NCI-H2227 treated with DMSO at 0.1 percent for 48 hours (cell line): ENCODE measurements at regions not wholly inside any gene's neighbourhood (a gene's known extent, or its start where the extent isn't known, plus 50 kb on each side); places are given as distances from the start of the nearest gene placed in this dataset.

Experiments used
- DNase-seq: peaks from one replicate; lab custom pipeline; 2025; lab: John Stamatoyannopoulos, UW

DNA sequence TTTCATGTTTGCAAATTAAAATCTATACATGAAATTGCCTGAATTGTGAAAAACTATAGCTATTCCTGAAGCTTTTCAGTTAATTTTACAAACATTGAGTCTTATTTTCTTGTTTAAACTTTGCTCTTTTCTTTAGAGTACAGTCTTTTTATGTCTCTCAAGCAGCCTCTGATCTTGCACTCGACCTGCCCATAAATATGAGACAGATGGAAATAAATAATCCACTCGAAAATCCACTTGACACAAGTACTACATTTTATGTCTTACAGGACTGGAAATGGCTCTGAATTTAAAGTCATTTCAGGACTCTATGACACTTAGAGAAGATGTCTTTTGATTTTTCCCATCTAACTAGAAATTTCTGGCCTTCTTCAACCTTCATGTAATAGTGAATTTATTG, 283.8 kb downstream of the USP25 start:
- no peak for DNase-seq

DNA sequence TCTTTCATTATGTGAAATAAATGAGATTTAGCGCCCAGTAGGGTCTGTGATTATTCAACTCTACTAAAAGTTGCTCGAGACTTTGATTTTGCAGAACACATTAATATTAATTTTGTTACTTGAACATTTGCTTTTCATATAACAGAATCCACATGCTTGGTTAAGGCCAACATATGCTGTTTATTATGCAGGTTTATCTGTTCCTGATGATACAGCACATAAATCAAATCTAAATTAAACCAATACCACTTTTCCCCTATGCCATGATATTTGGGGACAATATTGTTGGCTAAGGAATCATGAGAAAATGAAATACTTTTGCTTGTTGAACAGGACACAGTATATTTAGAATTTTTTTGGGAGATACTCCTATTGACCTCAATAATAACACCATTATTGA, 291.1 kb downstream of the USP25 start:
- no peak for DNase-seq

DNA sequence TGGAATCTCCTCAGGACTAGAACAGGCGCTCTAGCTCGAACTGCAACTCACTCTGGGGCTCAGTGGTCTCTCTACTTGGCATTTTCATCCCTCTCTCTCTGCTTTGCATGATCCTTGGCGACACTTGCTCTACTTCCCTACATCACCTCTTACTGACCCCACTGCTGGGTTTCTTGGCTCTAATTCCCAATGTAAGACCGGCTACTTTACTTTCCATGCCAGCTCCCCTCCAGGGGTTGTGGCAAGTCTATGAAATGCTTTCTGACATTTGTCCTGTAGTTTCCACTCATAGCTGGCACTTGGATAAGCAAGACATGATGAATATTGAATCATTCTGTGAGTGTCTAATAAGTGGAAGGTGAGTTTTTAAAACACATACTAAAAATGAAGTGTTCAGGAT, 292.3 kb downstream of the USP25 start:
- no peak for DNase-seq

DNA sequence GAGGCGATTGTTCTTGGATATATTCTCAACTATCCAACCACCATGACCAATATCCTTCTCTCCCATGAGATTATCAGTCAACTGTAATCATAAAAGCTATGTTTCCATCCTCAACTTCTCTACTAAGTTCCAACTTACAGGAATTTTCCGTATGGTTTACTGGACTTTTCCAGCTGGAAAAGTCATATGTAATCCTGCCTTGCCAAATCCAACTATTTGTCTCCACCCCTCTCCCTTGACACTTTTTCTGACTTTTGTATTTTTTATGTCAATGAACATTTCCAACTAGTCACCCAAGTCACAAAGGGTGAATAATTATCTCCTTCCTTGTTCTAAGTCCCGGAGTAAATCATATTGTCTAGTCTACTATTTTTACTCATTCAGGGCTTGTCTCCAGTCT, 293.1 kb downstream of the USP25 start:
- DNase-seq = no peak

DNA sequence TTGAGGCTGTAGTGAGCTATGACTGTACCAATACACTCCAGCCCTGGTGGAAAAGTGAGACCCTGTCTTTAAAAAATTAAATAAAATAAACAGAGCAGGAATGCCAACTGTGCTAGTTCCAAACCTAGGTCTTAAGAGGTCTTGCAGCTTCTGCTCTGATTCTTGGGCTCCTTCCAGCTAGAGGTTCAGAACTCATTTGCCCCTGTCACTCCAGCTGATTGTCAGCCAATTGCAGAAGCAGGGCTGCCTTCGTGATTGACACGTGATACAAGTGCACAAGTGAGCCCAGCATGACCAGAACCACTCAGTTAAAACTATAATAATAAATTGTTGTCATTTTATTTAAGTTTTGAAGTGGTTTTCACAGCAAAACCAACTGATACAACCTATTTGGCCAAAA, 298.4 kb downstream of the USP25 start:
- no peak for DNase-seq

DNA sequence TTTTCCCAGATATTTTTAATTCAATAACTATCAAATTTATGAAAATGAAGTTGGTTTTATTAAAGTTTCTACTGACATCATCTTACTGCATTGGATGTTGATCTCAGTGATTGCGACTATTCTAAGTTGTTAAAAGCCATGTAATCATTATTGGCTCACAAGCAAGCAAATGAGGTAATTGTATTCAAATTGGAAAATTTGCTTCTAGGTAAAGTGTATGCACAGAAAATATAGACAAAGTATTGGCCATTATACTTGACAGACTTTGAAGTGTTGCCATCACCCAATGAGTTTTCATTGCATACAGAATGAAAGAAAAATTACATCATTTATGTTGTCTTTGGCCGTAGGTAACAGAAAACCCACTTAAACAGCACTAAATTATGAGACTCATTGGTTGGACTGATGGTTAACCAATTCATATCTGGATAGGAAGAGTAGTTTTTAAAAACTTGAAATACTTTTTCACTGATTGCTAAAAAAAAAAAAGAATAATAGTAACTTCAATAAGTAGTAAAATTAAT, 299.2 kb downstream of the USP25 start:
- no peak for DNase-seq

DNA sequence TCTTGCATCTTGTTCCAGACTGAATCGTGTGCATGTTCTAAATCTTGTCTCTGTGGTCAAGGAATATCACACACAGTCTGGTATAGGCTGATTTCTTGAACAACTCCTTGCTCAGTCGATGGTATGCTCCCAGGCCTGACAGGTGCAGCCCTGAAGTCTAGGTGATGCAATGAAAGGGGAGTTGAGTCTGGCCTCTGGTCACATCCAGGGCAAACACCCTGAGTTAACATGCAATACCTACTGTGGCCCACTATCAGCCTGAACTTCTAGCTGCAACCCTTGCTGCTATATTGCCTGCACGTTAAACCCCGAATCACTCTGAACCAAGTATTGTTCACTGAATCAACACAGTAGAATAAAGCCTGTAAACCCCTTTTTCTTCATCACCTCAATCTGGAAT, 303.4 kb downstream of the USP25 start:
- no peak for DNase-seq

DNA sequence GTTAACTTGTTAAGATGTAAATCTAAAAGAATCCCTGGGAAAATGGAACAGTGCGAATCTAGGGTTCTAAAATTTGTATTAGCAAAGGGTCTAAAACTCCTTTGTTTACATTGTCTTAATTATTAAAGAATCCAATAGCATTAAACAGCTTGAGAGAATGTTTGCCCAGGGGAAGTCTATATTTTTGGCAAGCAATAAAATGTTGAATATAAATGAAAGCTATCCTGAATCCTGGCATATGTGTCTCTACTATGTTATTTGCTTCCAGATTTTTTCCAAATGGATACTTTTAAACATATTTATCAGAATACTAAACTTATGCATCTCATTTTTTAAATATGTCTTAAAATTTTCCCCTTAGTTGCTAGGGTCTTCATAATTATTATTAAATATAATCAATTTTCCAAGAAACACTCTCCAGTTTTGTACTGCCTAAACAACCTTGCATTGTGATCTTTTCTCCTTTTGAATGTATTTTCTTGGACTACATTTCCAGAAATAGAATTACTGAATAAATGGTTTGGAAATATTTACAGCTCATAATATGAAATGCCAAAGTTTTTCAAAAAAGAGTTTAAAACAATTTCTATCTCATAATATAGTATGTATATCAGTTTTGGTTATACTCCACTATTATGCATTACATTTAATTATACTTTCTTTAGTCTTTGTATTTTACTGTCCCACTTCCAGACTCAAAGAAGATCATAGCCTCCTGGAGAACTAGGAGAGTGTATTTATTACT, 304.8 kb downstream of the USP25 start:
- DNase-seq = no peak

DNA sequence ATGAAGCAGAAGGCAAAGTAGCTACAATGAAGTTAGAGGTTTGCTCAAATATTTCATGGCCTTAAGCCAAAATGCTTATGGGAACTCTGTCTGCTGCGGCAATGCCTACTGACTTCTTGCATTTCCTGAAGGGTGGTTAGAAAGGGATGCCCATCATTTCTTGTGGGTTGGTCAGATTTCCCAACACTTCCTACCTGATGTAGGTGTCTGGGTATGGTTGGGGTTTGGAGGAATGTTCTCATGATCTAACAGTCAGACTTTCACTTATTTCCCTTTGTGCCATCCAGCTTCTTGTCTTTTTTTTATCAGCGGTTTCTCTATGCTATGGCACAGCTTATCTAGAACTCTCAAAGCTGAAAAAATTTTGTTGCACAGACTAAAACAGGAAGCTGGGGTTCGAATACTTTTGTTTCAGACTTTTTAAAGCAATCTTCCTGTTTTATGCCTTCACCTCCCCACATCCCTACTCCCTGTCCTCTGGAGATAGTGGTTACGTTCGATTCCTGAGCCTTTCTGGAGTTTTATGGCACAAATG, 307.7 kb downstream of the USP25 start:
- DNase-seq = no peak

DNA sequence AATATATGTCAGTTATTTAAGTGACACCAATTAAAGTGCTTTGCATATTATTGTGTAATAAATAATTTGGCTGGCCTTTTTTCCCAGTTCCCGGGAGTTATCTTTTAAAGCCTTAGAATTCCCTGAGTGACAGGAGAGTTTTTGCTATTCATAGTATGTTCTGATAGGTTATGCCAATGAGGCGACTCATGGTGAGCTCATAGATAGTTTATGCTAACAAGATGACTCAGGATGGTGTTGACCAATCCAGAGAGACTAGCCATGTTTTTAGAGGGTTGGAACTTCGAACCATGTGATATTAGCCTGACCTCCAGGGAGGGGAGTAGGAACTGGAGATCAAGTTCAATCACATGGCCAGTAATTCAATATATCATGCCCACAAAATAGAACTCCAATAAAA, 310.8 kb downstream of the USP25 start:
- DNase-seq = no peak

DNA sequence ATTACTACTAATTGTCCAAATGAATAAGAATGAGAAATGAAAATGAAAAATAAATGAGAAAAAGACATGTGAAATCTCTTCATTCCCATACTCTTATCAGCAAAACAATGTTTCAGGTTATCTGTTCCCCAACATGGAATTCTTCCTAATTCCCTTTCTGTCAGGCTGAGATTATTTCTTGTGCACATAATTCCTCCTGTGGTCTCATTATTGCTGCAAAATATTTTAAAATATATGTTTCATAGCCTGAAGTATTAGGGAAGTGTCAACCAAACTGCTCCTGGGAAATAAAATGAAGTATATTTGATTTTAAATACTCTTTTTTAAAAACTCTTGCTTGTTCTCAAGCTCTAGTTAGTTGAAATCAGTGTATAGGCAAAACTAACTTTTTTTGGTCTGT, 314.9 kb downstream of the USP25 start:
- no peak for DNase-seq

DNA sequence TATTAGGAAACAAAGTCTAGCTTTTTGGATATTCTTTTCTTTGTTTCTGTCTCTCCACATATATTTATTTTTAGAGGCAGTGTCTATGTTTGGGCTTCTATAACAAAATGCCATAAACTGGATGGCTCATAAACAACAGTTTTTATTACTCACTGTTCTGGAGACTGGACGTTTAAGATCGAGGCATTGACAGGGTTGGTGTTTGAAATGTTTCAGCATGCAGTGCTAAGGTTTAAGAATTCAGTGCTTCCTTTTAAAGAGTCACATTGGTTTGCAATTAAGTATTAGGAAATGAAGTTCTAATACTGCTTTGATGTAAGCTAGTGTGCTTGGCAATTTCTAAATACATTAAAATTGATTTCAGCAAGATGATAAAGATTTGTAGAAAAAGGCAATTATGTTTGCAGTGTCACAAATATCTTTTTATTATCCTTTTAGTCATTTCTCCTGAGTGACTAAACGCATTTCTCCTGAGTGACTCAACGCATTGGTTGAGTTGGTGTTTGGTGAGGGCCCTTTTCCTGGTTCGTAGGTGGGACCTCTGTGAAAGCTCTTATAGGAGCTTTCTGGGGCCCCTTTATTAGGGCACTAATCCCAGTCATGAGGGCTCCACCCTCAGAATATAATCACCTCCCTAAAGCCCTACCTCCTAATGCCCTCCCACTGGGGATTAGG, 317.0 kb downstream of the USP25 start:
- DNase-seq = no peak

DNA sequence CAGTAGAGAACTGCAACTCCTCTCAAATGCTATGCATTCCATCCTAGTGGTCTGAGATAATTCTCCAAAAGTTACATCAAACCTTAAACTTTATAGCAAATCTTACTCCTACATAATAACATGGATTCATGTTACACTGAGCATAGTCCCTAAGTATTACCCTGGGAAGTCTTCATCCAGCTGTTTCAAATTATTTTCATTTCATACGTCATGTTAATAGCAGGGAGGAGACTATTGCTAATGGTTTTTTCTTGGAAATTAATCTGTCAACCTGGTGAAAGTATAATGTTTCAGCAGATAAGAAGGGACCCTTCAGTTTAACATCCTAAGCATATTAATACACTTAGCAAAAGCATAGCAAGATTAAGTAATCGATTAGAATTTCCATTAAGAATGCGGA, 318.1 kb downstream of the USP25 start:
- no peak for DNase-seq

DNA sequence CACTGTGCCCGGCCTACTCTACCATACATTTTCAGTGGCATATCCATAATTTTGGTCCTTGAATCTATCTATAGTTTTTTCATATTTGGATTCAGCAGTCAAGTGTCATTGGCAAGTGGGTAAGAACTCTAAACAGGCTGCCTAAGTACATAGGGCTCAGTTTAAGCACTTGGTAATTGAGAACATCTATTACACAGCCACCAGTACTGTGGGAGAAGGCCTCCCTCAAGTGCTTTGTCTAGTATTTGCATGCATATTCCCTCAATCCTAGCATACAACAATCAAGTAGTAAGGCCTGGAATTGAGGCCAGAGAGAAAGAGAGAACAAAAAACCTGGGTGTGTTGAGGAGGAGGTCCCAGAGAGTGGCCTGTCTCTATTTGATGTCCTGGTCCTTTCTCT, 325.2 kb downstream of the USP25 start:
- no peak for DNase-seq

DNA sequence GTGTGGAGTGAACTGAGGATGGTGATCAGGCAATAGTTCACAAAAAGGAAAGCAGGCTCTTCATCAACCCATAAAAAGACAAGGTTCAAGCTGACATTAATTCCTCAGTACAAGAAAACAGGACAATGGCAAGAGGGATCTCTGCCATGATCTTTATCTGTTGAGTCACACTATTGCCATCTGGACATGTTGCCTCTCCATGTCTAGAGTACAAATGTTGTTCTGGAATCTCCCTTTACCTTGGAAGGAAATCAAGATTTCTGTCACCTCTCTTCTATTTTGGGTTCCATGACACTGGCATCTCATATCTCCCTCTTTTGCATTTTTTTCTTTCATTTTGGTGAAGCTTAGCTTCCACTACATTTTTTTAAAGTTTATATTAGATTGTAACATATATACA, 329.1 kb downstream of the USP25 start:
- DNase-seq = no peak

DNA sequence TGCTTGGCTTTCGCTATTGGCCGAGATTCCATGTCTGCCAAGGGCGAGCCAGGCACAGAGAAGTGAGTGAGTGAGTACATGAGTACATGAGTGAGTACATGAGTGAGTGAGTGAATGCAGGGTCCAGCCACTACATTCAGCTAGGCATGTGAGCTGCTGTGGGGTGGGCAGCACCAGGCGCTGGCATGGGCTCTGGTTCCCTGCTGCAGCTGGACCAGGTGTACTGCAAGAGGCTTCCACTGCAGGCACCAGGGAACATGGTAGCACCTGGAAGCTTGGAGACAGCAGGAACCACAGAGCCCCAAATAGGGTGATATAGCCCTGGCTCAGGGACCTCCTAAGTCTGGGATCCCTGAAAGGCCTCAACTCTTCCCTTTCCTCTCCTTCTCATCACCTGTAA, 330.2 kb downstream of the USP25 start:
- no peak for DNase-seq

DNA sequence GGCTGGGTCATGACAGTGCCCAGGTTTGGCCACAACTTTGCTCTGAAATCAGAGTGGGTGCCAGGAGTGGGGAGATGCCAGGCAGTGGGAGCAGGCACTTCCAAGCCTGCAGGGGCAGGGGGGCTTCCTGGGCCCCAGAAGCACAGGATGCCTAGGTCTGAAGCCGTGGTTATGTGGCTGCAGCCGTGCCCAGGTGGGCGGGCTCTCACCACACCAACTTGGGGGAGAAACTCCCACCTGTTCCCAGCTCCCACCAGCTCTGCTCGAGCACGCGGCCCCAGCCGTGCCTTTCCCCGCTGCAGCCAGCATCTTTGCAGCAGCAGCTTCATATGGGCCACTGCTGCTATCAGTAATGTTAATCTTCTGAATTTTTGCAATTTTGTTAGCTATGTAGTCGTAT, 331.4 kb downstream of the USP25 start:
- DNase-seq = no peak

DNA sequence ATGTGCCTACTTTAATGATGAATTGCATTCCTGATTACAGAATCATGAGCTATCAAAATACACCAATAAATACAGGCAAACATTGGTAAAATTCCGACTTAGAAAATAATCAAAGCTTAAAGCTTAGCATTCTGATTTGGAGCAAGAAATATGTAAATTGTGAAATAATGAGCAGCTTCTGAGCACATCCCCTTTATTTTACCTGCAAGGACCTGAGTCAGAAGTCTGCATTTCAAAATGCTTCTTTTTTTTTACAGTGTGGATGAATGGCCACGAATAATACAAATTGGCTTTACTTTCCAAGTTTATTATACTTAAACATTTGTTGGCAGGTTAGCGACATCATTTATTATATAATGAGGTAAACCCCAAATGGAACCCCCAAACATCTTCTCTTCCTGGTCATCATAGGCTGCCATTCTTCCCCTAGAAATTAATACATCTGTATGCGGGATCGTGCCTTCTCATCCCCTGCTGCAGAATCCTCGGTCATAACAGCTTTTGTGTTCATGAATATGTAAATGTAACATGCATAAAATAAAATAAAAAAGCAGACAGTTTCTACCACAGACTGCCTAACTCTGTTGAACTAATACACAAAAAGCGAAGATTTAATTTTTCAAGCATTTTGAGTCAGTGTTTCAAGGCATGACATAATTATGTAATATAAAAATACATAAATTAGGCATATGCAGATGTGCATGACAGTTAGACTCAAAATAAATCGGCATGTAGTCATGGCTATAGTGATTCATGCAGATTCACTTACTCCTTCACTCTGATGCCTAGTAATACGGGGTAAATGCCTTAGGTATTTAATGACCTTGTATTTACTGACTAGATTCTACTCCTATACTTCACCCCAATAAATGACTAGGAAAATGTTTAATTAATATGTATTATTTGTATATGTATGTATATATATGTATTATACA, 339.7 kb downstream of the USP25 start:
- no peak for DNase-seq

DNA sequence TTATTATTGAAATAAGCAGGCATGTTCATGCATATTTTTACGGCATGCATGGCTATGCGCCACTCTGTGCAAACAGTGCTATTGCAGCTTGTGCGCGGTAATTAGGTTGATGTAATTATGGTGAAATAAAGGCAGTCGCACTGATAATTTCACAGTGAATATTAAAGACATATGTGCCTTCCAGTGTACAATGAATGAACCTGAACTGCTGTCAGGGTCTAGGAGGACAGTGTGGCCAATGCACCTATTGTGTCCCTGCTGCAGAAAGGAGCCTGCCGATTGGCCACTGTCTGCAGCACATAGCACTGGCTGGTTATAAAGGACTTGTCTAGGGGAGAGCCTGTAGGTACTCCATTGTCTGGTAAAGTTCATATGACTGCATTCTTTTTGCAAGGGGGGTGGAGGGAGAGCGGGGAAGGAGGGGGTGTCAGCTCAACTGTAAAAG, 340.4 kb downstream of the USP25 start:
- DNase-seq = no peak

DNA sequence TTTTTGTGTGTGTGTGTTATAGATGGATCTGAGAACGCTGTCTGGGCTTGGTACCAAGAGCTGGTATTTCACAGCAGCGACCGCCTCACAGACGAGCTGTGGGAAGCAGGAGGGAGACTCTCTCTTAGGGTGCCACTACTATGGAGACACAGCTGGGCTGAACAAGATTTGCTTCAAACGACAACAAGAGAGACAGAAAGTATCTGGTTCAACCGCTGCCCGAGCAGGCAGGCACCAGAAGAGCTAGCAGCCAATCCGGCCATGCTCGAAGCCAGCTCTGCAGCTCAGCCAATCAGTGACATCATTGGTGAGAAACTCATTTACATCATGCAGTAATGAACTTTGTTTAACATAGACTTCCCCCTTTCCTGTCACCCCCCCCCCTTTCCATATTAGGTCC, 341.3 kb downstream of the USP25 start:
- peak; percentile 6 for DNase-seq

DNA sequence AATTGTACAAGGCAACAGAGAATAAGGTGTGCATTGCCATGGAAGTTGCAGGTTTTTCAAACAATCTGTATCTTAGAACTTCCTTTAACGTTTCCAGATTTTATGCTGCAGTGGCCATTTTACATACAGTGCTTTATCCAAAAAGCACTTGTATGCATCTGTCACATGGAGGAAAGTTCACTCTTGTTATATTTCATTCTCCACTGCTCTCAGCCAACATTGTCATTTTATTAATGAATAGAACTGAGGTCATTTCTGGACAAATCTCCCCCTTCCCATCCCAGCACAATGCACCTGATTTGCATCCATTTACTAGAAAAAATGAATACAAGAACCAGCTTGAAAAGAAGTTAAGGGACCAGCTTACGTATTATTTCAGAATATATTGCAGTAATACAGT, 342.0 kb downstream of the USP25 start:
- DNase-seq = no peak

DNA sequence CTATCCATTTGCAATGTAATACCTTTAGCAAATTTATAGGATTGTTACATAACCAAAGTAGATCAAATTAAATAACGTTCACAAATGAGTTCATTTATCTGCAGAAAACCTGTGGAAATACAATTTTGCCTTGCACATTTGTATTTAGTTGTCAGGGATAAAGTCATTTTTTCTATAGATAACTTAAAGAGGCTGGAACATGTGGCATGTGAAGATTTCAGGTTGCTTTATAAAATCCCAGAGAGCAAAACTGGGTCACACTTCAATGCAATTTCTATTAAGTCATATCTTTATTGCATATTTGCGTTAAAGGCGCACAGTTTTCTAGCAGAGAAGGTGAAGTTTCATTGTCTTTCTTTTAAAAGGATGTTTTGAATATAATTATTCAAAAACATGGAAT, 342.4 kb downstream of the USP25 start:
- no peak for DNase-seq
